GM23338 (cell line): ENCODE measurements at regions not wholly inside any gene's neighbourhood (a gene's known extent, or its start where the extent isn't known, plus 50 kb on each side); places are given as distances from the start of the nearest gene placed in this dataset.
A peak's percentile ranks its signal among the peaks of the same experiment; 100 is the strongest.

Source experiments
- ATAC-seq: fragments of 200-7000 bp; cut with Tn5 transposase; 3 replicates; pipeline ENCODE4 v1.9.1; 2020
- DNase-seq: peaks from one replicate; pipeline ENCODE4 v3.0.0-alpha.2; 2015; ENCODE audit warnings: low spot score
- H2AFZ ChIP-seq: fragments of 200-600 bp; sonication (generic); 2 replicates; pipeline ENCODE4 v1.8.0; 2016; ENCODE audit warnings: antibody characterized with exemption, mild to moderate bottlenecking, moderate library complexity
- H3F3A ChIP-seq: fragments of 200-600 bp; sonication (generic); replicated peaks from 2 replicates; pipeline ENCODE4 v1.8.0; 2017; ENCODE audit warnings: antibody characterized with exemption, mixed run types, low read depth
- H3K27ac ChIP-seq: fragments of 200-600 bp; sonication (generic); 2 replicates; pipeline ENCODE4 v1.6.1; 2016; ENCODE audit warnings: low read depth
- H3K27me3 ChIP-seq: fragments of 200-600 bp; sonication (generic); 2 replicates; pipeline ENCODE4 v1.8.0; 2016; ENCODE audit warnings: mild to moderate bottlenecking, mixed run types, moderate library complexity; ENCODE audit not compliant: insufficient read depth
- H3K36me3 ChIP-seq: fragments of 200-600 bp; sonication (generic); 2 replicates; pipeline ENCODE4 v1.8.0; 2016; ENCODE audit warnings: mild to moderate bottlenecking; ENCODE audit not compliant: insufficient read depth
- H3K4me1 ChIP-seq: fragments of 200-600 bp; sonication (generic); 2 replicates; pipeline ENCODE4 v1.8.0; 2016; ENCODE audit warnings: mild to moderate bottlenecking, moderate library complexity; ENCODE audit not compliant: insufficient read depth
- H3K4me2 ChIP-seq: fragments of 200-600 bp; sonication (generic); 2 replicates; pipeline ENCODE4 v1.7.1; 2017; ENCODE audit warnings: mixed run types
- H3K4me3 ChIP-seq: fragments of 200-600 bp; sonication (generic); 2 replicates; pipeline ENCODE4 v1.6.1; 2016; ENCODE audit warnings: mixed run types
- H3K79me2 ChIP-seq: fragments of 200-600 bp; sonication (generic); replicated peaks from 2 replicates; pipeline ENCODE4 v1.8.0; 2017; ENCODE audit warnings: mild to moderate bottlenecking; ENCODE audit not compliant: insufficient read depth
- H3K9me2 ChIP-seq: fragments of 200-600 bp; sonication (generic); 2 replicates; pipeline ENCODE4 v1.8.0; 2017; ENCODE audit not compliant: insufficient read depth
- H4K20me1 ChIP-seq: fragments of 200-600 bp; sonication (generic); replicated peaks from 2 replicates; pipeline ENCODE4 v1.8.0; 2017; ENCODE audit warnings: mild to moderate bottlenecking; ENCODE audit not compliant: insufficient read depth
- H3K27ac Mint-ChIP-seq: 2 replicates; pipeline ENCODE4 v1.8.0; 2020; ENCODE audit warnings: inconsistent platforms, mild to moderate bottlenecking, moderate library complexity, mixed read lengths
- H3K27me3 Mint-ChIP-seq: 3 replicates; pipeline ENCODE4 v1.8.0; 2022; ENCODE audit warnings: low read depth, mild to moderate bottlenecking, moderate library complexity, mixed read lengths, inconsistent platforms; ENCODE audit not compliant: insufficient read depth, poor library complexity
- H3K36me3 Mint-ChIP-seq: 3 replicates; pipeline ENCODE4 v1.8.0; 2021; ENCODE audit warnings: low read depth, mild to moderate bottlenecking, inconsistent platforms, moderate library complexity, mixed read lengths
- H3K4me1 Mint-ChIP-seq: 3 replicates; pipeline ENCODE4 v1.8.0; 2020; ENCODE audit warnings: mild to moderate bottlenecking, inconsistent platforms, mixed read lengths
- H3K4me3 Mint-ChIP-seq: 3 replicates; pipeline ENCODE4 v1.8.0; 2021; ENCODE audit warnings: moderate library complexity, mild to moderate bottlenecking, inconsistent platforms, mixed read lengths
- H3K9me3 Mint-ChIP-seq: 3 replicates; pipeline ENCODE4 v1.8.0; 2020; ENCODE audit warnings: moderate library complexity, mild to moderate bottlenecking, inconsistent platforms, mixed read lengths
- EZH2 ChIP-seq: fragments of 200-600 bp; sonication (generic); IDR thresholded peaks from one replicate; pipeline ENCODE4 v1.8.0; 2017; ENCODE audit warnings: antibody characterized with exemption, mild to moderate bottlenecking, low read depth; ENCODE audit not compliant: unreplicated experiment
- EZH2phosphoT487 ChIP-seq: fragments of 200-600 bp; sonication (generic); IDR thresholded peaks from one replicate; pipeline ENCODE4 v1.8.1; 2018; ENCODE audit warnings: antibody characterized with exemption; ENCODE audit not compliant: unreplicated experiment
- NANOG ChIP-seq: IDR thresholded peaks from 2 replicates; pipeline ENCODE4 v1.6.1; 2016; ENCODE audit warnings: antibody characterized with exemption, borderline replicate concordance
- TF ChIP-seq, protein P1 (sequence below): IDR thresholded peaks from one replicate; pipeline ENCODE4 v1.6.1; 2018; ENCODE audit warnings: antibody characterized with exemption; ENCODE audit not compliant: unreplicated experiment
- TF ChIP-seq, protein P2 (sequence below): IDR thresholded peaks from 2 replicates; pipeline ENCODE4 v1.6.1; 2016; ENCODE audit warnings: antibody characterized with exemption
- TF ChIP-seq, protein P3 (sequence below): fragments of 250-450 bp; sonication (Bioruptor Pico); IDR thresholded peaks from 2 replicates; pipeline ENCODE4 v1.5.0; 2020; ENCODE audit warnings: mild to moderate bottlenecking, moderate library complexity

DNA sequence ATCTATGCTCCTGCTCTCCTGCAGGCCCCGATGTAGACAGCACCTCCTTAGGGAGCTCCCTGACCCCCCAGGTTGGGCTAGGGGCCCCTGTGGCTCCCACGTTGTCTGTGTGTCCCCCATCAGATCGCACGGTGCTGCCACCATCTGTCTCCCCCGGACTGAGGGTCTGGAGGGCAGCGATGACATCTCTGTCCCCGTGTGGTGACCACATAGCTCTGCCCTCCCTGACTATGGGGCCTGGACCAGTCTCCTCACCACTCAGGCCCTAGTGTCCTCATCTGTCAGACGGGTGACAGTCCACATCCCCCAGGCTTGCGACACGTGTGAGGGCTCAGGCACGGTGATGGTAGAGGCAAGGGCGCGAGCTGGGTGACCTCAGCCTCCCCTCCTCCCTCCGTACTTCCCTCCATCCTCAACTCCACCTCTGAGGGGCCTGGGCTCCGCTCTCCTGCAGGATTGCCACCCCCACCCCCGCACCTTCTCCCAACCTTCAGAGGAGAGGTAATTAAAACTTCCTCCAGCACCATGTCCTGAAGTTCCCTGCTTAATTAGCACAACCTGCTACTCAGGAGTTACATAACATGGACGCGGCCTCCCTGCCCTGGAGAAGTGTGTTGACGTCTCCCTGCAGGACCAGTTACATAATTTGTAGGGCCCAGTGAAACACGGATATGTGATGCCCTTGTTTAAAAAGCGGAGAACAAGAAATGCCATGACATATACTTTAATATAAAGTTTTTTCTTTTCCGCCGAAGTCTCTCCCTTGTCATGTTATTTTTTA lies 288.2 kb downstream of the PTPRU start:
- H3K4me1 Mint-ChIP-seq, result peaks cover 19% of the 10 kb centered on the region
- no peaks in the 10 kb centered on the region for H3K27me3 ChIP-seq
- H3K79me2 ChIP-seq, result no peaks in the 10 kb centered on the region
- peaks cover 7% of the 10 kb centered on the region for H3K27me3 Mint-ChIP-seq
- H3K4me3 Mint-ChIP-seq, result no peak overlapping the region
- no peaks in the 10 kb centered on the region for H3K36me3 ChIP-seq
- no peaks in the 10 kb centered on the region for H3F3A ChIP-seq
- no peak overlapping the region for H3K27ac Mint-ChIP-seq
- no peaks in the 10 kb centered on the region for H3K9me2 ChIP-seq
- ATAC-seq (no peak), DNase-seq (no peak)
- H3K4me3 ChIP-seq, result no peak overlapping the region
- no peaks in the 10 kb centered on the region for H3K36me3 Mint-ChIP-seq
- H3K4me2 ChIP-seq, result no peak overlapping the region
- H3K9me3 Mint-ChIP-seq, result peaks cover 15% of the 10 kb centered on the region
- no peaks in the 10 kb centered on the region for H3K4me1 ChIP-seq
- no peak for TF ChIP-seq NANOG
- TF ChIP-seq, protein P1, sequence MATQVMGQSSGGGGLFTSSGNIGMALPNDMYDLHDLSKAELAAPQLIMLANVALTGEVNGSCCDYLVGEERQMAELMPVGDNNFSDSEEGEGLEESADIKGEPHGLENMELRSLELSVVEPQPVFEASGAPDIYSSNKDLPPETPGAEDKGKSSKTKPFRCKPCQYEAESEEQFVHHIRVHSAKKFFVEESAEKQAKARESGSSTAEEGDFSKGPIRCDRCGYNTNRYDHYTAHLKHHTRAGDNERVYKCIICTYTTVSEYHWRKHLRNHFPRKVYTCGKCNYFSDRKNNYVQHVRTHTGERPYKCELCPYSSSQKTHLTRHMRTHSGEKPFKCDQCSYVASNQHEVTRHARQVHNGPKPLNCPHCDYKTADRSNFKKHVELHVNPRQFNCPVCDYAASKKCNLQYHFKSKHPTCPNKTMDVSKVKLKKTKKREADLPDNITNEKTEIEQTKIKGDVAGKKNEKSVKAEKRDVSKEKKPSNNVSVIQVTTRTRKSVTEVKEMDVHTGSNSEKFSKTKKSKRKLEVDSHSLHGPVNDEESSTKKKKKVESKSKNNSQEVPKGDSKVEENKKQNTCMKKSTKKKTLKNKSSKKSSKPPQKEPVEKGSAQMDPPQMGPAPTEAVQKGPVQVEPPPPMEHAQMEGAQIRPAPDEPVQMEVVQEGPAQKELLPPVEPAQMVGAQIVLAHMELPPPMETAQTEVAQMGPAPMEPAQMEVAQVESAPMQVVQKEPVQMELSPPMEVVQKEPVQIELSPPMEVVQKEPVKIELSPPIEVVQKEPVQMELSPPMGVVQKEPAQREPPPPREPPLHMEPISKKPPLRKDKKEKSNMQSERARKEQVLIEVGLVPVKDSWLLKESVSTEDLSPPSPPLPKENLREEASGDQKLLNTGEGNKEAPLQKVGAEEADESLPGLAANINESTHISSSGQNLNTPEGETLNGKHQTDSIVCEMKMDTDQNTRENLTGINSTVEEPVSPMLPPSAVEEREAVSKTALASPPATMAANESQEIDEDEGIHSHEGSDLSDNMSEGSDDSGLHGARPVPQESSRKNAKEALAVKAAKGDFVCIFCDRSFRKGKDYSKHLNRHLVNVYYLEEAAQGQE, result no peak
- TF ChIP-seq, protein P2, sequence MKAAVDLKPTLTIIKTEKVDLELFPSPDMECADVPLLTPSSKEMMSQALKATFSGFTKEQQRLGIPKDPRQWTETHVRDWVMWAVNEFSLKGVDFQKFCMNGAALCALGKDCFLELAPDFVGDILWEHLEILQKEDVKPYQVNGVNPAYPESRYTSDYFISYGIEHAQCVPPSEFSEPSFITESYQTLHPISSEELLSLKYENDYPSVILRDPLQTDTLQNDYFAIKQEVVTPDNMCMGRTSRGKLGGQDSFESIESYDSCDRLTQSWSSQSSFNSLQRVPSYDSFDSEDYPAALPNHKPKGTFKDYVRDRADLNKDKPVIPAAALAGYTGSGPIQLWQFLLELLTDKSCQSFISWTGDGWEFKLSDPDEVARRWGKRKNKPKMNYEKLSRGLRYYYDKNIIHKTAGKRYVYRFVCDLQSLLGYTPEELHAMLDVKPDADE, result no peak
- no peak for TF ChIP-seq EZH2
- H3K27ac ChIP-seq, result no peak overlapping the region
- H2AFZ ChIP-seq, result 0 out of 2 replicates have a peak overlapping the region, but pooled peaks have one; percentile 14
- H4K20me1 ChIP-seq, result no peaks in the 10 kb centered on the region

DNA sequence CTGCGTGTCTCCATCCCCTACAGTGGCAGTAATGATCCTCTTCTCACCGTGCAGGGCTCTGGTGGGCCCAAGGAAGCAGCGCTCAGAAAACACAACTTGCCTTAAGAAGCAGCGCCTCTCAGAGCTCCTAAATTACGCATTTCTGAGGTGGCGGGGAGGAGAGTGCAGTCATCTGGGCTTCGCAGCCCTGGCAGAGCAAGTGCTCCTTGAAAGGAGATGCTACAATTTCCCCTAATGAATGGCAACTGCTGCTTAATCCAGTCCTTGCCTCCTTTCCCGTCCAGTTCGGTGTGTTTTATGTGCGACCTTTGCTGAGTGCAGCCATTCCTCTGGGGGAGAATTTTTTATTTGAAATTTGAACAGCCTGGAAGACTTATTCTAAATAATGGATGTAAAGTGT lies 287.3 kb downstream of the PTPRU start:
- Histone ChIP-seq H3K9me2 (no peaks in the 10 kb centered on the region), H2AFZ (peak overlapping the region; percentile 72; the same call in 1 of the 2 replicates), H3F3A (no peaks in the 10 kb centered on the region), H3K27me3 (no peaks in the 10 kb centered on the region), H3K36me3 (no peaks in the 10 kb centered on the region), H3K27ac (no peak overlapping the region), H4K20me1 (no peaks in the 10 kb centered on the region), H3K4me1 (no peaks in the 10 kb centered on the region), H3K79me2 (no peaks in the 10 kb centered on the region), H3K4me3 (no peak overlapping the region), H3K4me2 (no peak overlapping the region)
- peaks cover 19% of the 10 kb centered on the region for H3K4me1 Mint-ChIP-seq
- no peak overlapping the region; the same call in 2 of the 3 replicates for H3K4me3 Mint-ChIP-seq
- H3K27ac Mint-ChIP-seq, result peak overlapping the region; percentile 50; the same call in 1 of the 2 replicates
- DNase-seq (no peak), ATAC-seq (peak; percentile 18; the same call in 1 of the 3 replicates)
- no peaks in the 10 kb centered on the region; the same call in 2 of the 3 replicates for H3K36me3 Mint-ChIP-seq
- TF ChIP-seq EZH2, result no peak
- TF ChIP-seq, protein P2, result no peak
- TF ChIP-seq, protein P3, sequence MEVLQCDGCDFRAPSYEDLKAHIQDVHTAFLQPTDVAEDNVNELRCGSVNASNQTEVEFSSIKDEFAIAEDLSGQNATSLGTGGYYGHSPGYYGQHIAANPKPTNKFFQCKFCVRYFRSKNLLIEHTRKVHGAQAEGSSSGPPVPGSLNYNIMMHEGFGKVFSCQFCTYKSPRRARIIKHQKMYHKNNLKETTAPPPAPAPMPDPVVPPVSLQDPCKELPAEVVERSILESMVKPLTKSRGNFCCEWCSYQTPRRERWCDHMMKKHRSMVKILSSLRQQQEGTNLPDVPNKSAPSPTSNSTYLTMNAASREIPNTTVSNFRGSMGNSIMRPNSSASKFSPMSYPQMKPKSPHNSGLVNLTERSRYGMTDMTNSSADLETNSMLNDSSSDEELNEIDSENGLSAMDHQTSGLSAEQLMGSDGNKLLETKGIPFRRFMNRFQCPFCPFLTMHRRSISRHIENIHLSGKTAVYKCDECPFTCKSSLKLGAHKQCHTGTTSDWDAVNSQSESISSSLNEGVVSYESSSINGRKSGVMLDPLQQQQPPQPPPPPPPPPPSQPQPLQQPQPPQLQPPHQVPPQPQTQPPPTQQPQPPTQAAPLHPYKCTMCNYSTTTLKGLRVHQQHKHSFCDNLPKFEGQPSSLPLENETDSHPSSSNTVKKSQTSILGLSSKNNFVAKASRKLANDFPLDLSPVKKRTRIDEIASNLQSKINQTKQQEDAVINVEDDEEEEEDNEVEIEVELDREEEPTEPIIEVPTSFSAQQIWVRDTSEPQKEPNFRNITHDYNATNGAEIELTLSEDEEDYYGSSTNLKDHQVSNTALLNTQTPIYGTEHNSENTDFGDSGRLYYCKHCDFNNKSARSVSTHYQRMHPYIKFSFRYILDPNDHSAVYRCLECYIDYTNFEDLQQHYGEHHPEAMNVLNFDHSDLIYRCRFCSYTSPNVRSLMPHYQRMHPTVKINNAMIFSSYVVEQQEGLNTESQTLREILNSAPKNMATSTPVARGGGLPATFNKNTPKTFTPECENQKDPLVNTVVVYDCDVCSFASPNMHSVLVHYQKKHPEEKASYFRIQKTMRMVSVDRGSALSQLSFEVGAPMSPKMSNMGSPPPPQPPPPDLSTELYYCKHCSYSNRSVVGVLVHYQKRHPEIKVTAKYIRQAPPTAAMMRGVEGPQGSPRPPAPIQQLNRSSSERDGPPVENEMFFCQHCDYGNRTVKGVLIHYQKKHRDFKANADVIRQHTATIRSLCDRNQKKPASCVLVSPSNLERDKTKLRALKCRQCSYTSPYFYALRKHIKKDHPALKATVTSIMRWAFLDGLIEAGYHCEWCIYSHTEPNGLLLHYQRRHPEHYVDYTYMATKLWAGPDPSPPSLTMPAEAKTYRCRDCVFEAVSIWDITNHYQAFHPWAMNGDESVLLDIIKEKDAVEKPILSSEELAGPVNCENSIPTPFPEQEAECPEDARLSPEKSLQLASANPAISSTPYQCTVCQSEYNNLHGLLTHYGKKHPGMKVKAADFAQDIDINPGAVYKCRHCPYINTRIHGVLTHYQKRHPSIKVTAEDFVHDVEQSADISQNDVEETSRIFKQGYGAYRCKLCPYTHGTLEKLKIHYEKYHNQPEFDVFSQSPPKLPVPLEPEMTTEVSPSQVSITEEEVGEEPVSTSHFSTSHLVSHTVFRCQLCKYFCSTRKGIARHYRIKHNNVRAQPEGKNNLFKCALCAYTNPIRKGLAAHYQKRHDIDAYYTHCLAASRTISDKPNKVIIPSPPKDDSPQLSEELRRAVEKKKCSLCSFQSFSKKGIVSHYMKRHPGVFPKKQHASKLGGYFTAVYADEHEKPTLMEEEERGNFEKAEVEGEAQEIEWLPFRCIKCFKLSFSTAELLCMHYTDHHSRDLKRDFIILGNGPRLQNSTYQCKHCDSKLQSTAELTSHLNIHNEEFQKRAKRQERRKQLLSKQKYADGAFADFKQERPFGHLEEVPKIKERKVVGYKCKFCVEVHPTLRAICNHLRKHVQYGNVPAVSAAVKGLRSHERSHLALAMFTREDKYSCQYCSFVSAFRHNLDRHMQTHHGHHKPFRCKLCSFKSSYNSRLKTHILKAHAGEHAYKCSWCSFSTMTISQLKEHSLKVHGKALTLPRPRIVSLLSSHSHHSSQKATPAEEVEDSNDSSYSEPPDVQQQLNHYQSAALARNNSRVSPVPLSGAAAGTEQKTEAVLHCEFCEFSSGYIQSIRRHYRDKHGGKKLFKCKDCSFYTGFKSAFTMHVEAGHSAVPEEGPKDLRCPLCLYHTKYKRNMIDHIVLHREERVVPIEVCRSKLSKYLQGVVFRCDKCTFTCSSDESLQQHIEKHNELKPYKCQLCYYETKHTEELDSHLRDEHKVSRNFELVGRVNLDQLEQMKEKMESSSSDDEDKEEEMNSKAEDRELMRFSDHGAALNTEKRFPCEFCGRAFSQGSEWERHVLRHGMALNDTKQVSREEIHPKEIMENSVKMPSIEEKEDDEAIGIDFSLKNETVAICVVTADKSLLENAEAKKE (CRISPR knock-in tag), result no peak
- no peak for TF ChIP-seq EZH2phosphoT487
- peaks cover 7% of the 10 kb centered on the region for H3K27me3 Mint-ChIP-seq
- peaks cover 8% of the 10 kb centered on the region; the same call in 2 of the 3 replicates for H3K9me3 Mint-ChIP-seq
